Liver (tissue), 3 donors: ENCODE measurements at regions not wholly inside any gene's neighbourhood (a gene's known extent, or its start where the extent isn't known, plus 50 kb on each side); places are given as distances from the start of the nearest gene placed in this dataset.

Experiments used
- CTCF ChIP-seq: fragments of 150-350 bp; IDR thresholded peaks from 2 replicates; pipeline ENCODE4 v1.5.1; 2017; ENCODE audit warnings: improper control_type of control experiment, low read depth, low read length; ENCODE audit not compliant: missing input control
- EGR1 ChIP-seq, 2 donors: IDR thresholded peaks; 2 replicates each; pipeline ENCODE4 v1.6.1; 2016 to 2018; ENCODE audit warnings: antibody characterized with exemption in 2 of 2, low read depth in 2 of 2
- GABPA ChIP-seq, 2 donors: IDR thresholded peaks in 1 of 2; conservative IDR thresholded peaks in 1 of 2; 2 replicates each; pipeline ENCODE4 v1.6.1; 2016; ENCODE audit warnings: antibody characterized with exemption in 2 of 2, mild to moderate bottlenecking in 1 of 2, moderate library complexity in 1 of 2
- HNF4A ChIP-seq, 2 donors: conservative IDR thresholded peaks; 2 replicates each; pipeline ENCODE4 v1.6.1; 2016; ENCODE audit warnings: antibody characterized with exemption in 2 of 2, mild to moderate bottlenecking in 2 of 2
- JUND ChIP-seq, 2 donors: IDR thresholded peaks; 2 replicates each; pipeline ENCODE4 v1.6.1; 2016; ENCODE audit warnings: antibody characterized with exemption in 2 of 2
- RAD21 ChIP-seq, 2 donors: IDR thresholded peaks; 2 replicates each; pipeline ENCODE4 v1.6.1; 2016; ENCODE audit warnings: antibody characterized with exemption in 2 of 2, mild to moderate bottlenecking in 2 of 2
- REST ChIP-seq: IDR thresholded peaks from 2 replicates; pipeline ENCODE4 v1.6.1; 2016; ENCODE audit warnings: antibody characterized with exemption, mild to moderate bottlenecking
- RXRA ChIP-seq, 2 donors: IDR thresholded peaks; 2 replicates each; pipeline ENCODE4 v1.6.1; 2017 to 2018; ENCODE audit warnings: antibody characterized with exemption in 2 of 2, mild to moderate bottlenecking in 1 of 2
- SP1 ChIP-seq: IDR thresholded peaks from 2 replicates; pipeline ENCODE4 v1.6.1; 2018; ENCODE audit warnings: antibody characterized with exemption, mild to moderate bottlenecking
- TAF1 ChIP-seq: conservative IDR thresholded peaks from 2 replicates; pipeline ENCODE4 v1.6.1; 2016; ENCODE audit warnings: antibody characterized with exemption, mild to moderate bottlenecking
- YY1 ChIP-seq: IDR thresholded peaks from 2 replicates; pipeline ENCODE4 v1.6.1; 2016; ENCODE audit warnings: antibody characterized with exemption, mild to moderate bottlenecking
- ZBTB33 ChIP-seq: IDR thresholded peaks from 2 replicates; pipeline ENCODE4 v1.6.1; 2016; ENCODE audit warnings: antibody characterized with exemption
- donor health status: healthy.
- donor health status: healthy.

- TF ChIP-seq CTCF (no peak), GABPA (IDR thresholded peaks at IDR 0.05 in 1 of 2, conservative IDR thresholded peaks at IDR 0.05 in 1 of 2) (peak in 1 of 2 donors; percentile 50), SP1 (peak; percentile 19), HNF4A (conservative IDR thresholded peaks at IDR 0.05) (peak; percentile 47 to 63), EGR1 (IDR thresholded peaks at IDR 0.05; ENCODE audit: low read depth in 2 of 2) (peak in 1 of 2 donors; percentile 20), ZBTB33 (peak; percentile 52), JUND (IDR thresholded peaks at IDR 0.05) (peak in 1 of 2 donors; percentile 20), TAF1 (no peak), RAD21 (IDR thresholded peaks at IDR 0.05) (peak; percentile 24 to 29), REST (no peak), YY1 (peak; percentile 72), RXRA (IDR thresholded peaks at IDR 0.05) (peak in 1 of 2 donors; percentile 63)
These were observed 110.7 kb downstream of the RPL27A start for GRCh38 chr11:8793114-8793777.
